OCI-LY1 (cell line): ENCODE measurements at regions not wholly inside any gene's neighbourhood (a gene's known extent, or its start where the extent isn't known, plus 50 kb on each side); places are given as distances from the start of the nearest gene placed in this dataset.

Experiments
- CTCF ChIP-seq: fragments of 200-600 bp; sonication (generic), shearing (Covaris generic); IDR thresholded peaks from 2 replicates; pipeline ENCODE4 v1.5.1; 2017; ENCODE audit warnings: mild to moderate bottlenecking, antibody characterized with exemption, low read length, moderate library complexity, mixed read lengths
- EZH2 ChIP-seq: fragments of 200-600 bp; sonication (generic), shearing (Covaris generic); IDR thresholded peaks from 2 replicates; pipeline ENCODE4 v1.8.0; 2017; ENCODE audit warnings: borderline replicate concordance, mixed run types, mild to moderate bottlenecking, antibody characterized with exemption, low read length, moderate library complexity, mixed read lengths

- TF ChIP-seq CTCF (no peak), EZH2 (no peak)
Observed at GRCh38 chr14:86882818-86883217, 1110.2 kb downstream of the GALC start.
